ENCODE measurements at regions not wholly inside any gene's neighbourhood (a gene's known extent, or its start where the extent isn't known, plus 50 kb on each side); places are given as distances from the start of the nearest gene placed in this dataset.

GRCh38 chr2:45255563-45255962, 246.3 kb upstream of the SIX2 start:
- no peak for DNase-seq (ENCODE audit: low read depth in 3 of 3)

DNA sequence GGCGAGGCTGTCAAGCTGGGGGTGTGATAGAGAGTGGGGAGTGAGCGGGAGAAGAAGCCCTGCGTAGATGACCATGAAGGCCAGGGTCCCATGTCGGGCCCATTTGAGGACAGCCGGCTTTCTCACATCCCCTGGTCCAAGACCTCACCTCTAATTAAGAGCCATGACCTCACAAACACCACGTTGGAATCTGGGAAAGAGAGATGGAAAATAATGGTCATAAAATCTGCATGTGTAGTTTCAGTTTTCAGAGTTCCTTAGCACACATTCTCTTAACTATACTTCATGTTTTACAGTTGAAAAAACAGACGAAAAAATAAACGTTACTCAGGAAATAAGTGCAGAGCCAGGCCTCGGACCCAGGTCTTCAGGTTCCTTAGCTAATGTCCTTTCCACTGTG, 244.8 kb upstream of the SIX2 start:
- no peak for DNase-seq (ENCODE audit: low read depth in 3 of 3)

GRCh38 chr2:45253151-45253550, 243.9 kb upstream of the SIX2 start:
- no peak for DNase-seq (ENCODE audit: low read depth in 3 of 3)

GRCh38 chr2:45250176-45250575, 240.9 kb upstream of the SIX2 start:
- no peak for DNase-seq (ENCODE audit: low read depth in 3 of 3)

GRCh38 chr2:45248214-45248613, 239.0 kb upstream of the SIX2 start:
- no peak for DNase-seq (ENCODE audit: low read depth in 3 of 3)

GRCh38 chr2:45244928-45245327, 235.7 kb upstream of the SIX2 start:
- DNase-seq (ENCODE audit: low read depth in 3 of 3) = no peak

- DNase-seq (ENCODE audit: low read depth in 3 of 3) = no peak
Observed at GRCh38 chr2:45242161-45242741, 233.0 kb upstream of the SIX2 start.

DNA sequence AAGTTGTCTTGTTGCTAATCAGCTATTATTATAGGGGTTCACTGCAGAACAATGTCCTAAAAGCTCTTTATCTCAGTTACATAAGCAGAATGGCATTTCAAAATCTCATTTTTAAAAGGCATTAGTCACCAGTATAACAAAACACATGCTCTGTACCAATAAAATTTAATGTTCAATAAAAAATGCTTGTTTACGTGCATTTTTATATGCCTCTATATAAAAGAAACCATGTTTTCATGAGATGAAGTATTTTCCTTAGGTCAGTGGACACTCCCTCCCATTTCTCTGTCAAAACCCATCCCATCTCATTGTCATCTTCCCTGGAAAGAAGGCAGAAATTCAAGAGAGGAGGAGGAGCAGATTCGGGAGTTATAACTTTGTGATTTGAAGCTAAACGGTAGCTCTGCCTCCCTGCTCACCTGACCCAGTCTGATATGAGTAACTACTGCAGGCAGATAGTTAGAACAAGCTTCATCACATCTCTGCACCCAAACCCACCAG, 231.9 kb upstream of the SIX2 start:
- no peak for DNase-seq (ENCODE audit: low read depth in 3 of 3)

- DNase-seq (ENCODE audit: low read depth in 3 of 3) = peak in 1 of 3 experiments; percentile 5
Observed at GRCh38 chr2:45237850-45238542, 228.7 kb upstream of the SIX2 start.

- DNase-seq (ENCODE audit: low read depth in 3 of 3) = no peak
Observed at GRCh38 chr2:45237128-45237527, 227.9 kb upstream of the SIX2 start.

DNA sequence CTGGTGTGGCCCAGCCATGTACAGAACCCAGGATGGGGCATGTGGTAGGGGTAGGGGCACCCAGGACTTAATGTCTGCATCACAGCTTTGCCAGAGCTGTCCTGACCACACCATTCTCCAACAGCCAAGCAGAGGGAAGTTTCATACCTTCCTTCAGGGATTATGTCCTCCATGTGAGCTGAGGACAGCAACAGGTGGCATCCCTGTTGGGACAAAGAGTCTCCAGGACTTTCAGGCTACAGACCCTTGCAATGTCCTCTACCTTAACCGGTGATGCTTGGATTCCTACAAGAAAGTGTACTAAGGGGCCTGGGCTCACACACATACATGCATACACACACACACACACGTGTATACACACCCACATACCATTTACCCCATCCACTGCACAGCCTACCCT, 227.0 kb upstream of the SIX2 start:
- no peak for DNase-seq (ENCODE audit: low read depth in 3 of 3)

- DNase-seq (ENCODE audit: low read depth in 3 of 3) = no peak
Observed at GRCh38 chr2:45233301-45233700, 224.0 kb upstream of the SIX2 start.

GRCh38 chr2:45232818-45233217, 223.6 kb upstream of the SIX2 start:
- DNase-seq (ENCODE audit: low read depth in 3 of 3) = no peak

DNA sequence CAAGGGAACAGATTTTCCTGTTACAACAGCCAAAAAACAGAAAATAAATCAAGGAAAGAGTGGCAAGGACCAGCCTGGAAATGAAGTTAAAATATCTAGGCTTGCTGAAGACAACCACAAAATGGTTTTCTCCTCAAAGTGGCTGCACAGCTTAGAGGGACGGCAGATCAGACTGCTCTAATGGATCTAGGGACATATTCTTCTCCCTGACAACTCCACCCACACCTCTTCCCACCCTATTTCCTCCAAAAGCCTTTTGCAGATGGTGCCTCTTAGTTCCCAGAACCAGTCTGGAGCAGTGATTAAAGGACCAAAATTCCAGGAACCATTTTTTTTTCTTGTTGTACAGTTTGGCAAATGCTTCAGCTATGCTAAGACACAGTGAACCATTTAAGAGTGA, 220.2 kb upstream of the SIX2 start:
- no peak for DNase-seq (ENCODE audit: low read depth in 3 of 3)

DNA sequence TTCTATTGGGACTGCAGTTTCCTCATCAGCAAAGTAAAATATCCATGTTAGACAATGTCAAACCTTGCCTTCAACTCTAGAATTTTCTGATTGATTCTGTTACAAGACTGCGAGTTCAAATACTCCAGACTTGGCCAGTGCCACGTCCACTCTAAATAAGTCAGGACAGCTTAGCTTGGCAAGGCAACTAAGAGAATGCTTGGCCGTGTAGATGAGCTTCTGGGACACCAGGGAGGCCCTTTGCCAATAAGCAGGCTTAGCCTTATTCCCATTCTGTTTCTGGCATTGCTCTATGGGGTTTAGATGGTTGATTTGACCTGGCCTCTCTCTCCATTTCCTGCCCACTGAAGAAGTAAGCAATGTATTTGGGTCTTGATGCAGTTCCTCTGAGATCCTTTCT, 218.1 kb upstream of the SIX2 start:
- DNase-seq (ENCODE audit: low read depth in 3 of 3) = no peak

- DNase-seq (ENCODE audit: low read depth in 3 of 3) = no peak
Observed at GRCh38 chr2:45224993-45225380, 215.7 kb upstream of the SIX2 start.

DNA sequence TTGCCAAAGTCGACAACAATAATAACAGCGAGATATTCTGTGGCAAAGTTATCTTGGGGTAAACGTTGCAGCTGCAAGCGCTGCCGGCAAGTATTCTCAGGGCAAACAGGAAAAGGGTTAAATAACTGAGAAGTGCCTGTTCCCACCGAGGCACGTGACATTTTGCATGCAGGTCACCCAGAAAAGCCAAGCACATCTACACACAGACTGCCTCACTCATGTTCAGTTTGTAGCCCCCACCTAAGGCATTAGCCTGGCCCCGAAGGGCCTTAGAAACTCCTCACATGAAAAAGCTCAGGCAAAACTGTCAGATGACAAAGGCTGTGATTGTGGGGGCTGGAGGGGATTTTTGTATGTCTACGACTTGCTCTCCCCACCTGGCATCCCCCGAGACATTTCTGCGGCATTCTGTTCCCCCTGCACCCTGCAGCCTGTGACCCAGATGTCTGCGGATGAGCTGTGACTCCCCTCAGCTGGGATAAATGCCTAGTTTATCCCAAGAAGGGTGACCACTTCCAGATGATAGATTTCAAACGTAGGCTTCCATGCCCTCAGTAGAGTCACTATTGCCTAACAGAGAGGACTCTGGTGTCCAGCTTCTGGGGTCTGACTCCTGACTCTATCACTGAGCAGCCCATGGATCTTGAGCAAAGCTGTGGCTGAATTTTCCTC, 215.2 kb upstream of the SIX2 start:
- DNase-seq (ENCODE audit: low read depth in 3 of 3) = no peak

DNA sequence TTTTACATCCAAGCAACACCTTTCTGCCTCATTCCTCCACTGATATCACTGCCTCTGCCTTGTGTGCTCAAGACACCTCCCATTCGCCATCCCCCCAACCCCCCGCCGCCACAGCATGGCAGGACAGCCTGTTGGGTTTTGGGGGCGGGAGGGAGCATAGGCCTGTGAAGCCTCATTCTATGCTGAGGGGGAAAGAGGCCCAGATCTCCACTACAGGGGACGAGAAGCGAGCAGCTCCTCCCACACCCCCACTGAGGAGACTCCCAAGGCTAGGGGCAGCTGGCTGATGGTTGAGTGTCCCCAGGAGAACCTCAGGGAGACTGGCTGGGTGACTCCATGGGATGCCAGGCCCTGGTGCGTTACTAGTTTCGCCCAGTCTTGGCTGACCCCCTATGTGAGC, 214.3 kb upstream of the SIX2 start:
- no peak for DNase-seq (ENCODE audit: low read depth in 3 of 3)

GRCh38 chr2:45220227-45220626, 211.0 kb upstream of the SIX2 start:
- no peak for DNase-seq (ENCODE audit: low read depth in 3 of 3)

GRCh38 chr2:45218931-45219339, 209.7 kb upstream of the SIX2 start:
- no peak for DNase-seq (ENCODE audit: low read depth in 3 of 3)

- DNase-seq (ENCODE audit: low read depth in 3 of 3) = no peak
Observed at GRCh38 chr2:45218297-45218696, 209.0 kb upstream of the SIX2 start.

DNA sequence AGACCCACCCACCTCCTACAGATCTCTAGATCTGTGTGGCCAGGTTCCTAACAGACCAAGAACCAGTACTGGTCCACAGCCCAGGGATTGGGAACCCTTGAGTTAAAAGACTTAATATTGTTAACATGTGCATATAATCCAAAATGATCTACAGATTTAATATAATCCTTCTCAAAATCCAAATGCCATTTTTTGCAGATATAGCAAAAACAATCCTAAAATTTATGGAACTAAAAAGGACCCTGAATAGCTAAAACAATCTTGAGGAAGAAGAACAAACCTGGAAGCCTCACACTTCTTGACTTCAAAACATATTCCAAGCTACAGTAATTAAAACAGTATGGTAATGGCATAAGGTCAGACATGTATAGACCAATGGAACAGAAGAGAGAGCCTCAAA, 206.9 kb upstream of the SIX2 start:
- DNase-seq (ENCODE audit: low read depth in 3 of 3) = no peak

- no peak for DNase-seq (ENCODE audit: low read depth in 3 of 3)
Observed at GRCh38 chr2:45214550-45214949, 205.3 kb upstream of the SIX2 start.
